OCI-LY7 (cell line): ENCODE measurements at regions not wholly inside any gene's neighbourhood (a gene's known extent, or its start where the extent isn't known, plus 50 kb on each side); places are given as distances from the start of the nearest gene placed in this dataset.

Experiments
- BruUV-seq: library from RNA; stranded (reverse); fragments of 400-500 nt; replicated peaks from 2 replicates; lab custom pipeline; 2021; lab: Mats Ljungman, UMichigan
- CTCF ChIA-PET: fragments of 300-600 bp; sonication (Branson Sonifier 250); formaldehyde crosslinking; loops from one replicate; lab custom pipeline; 2022; ENCODE audit warnings: antibody characterized with exemption; ENCODE audit not compliant: unreplicated experiment; lab: Charles Lee
- POLR2A ChIA-PET: fragments of 300-600 bp; sonication (Branson Sonifier 250); formaldehyde crosslinking; loops from one replicate; lab custom pipeline; 2022; ENCODE audit warnings: antibody characterized with exemption; lab: Charles Lee
- DNase-seq: peaks from one replicate; pipeline ENCODE4 v3.0.0-alpha.2; 2015; ENCODE audit warnings: low spot score
- H2AFZ ChIP-seq: fragments of 200-600 bp; sonication (generic), shearing (Covaris generic); 2 replicates; pipeline ENCODE4 v1.6.1; 2014; ENCODE audit warnings: mild to moderate bottlenecking, antibody characterized with exemption, low read length, moderate library complexity
- H3K27ac ChIP-seq: fragments of 200-600 bp; sonication (generic); 2 replicates; pipeline ENCODE4 v1.5.1; 2014; ENCODE audit warnings: mixed run types, low read depth, mild to moderate bottlenecking, moderate library complexity, low read length, inconsistent platforms; ENCODE audit not compliant: poor library complexity, severe bottlenecking
- H3K36me3 ChIP-seq: fragments of 200-600 bp; sonication (generic); 2 replicates; pipeline ENCODE4 v1.6.1; 2014; ENCODE audit warnings: mild to moderate bottlenecking, antibody characterized with exemption, low read length, moderate library complexity, mixed read lengths; ENCODE audit not compliant: insufficient read depth
- H3K4me1 ChIP-seq: fragments of 200-600 bp; sonication (generic); 2 replicates; pipeline ENCODE4 v1.5.1; 2014; ENCODE audit warnings: mild to moderate bottlenecking, low read length; ENCODE audit not compliant: insufficient read depth, poor library complexity, severe bottlenecking
- H3K4me2 ChIP-seq: fragments of 200-600 bp; sonication (generic); 2 replicates; pipeline ENCODE4 v1.6.1; 2014; ENCODE audit warnings: mild to moderate bottlenecking, low read length
- H3K4me3 ChIP-seq: fragments of 200-600 bp; sonication (generic); 2 replicates; pipeline ENCODE4 v1.5.1; 2014; ENCODE audit warnings: mild to moderate bottlenecking, low read depth, low read length; ENCODE audit not compliant: poor library complexity, severe bottlenecking
- H3K79me2 ChIP-seq: fragments of 200-600 bp; sonication (generic); 2 replicates; pipeline ENCODE4 v1.6.1; 2016; ENCODE audit warnings: low read depth, mild to moderate bottlenecking, low read length, moderate library complexity, mixed read lengths; ENCODE audit not compliant: insufficient read depth
- H3K9me2 ChIP-seq: fragments of 200-600 bp; sonication (generic); 2 replicates; pipeline ENCODE4 v1.6.1; 2016; ENCODE audit warnings: mild to moderate bottlenecking, low read length, mixed read lengths; ENCODE audit not compliant: insufficient read depth
- H3K9me3 ChIP-seq: fragments of 200-600 bp; sonication (generic); 2 replicates; pipeline ENCODE4 v1.6.1; 2014; ENCODE audit warnings: mild to moderate bottlenecking, mixed run types, low read length, mixed read lengths
- H4K20me1 ChIP-seq: fragments of 200-600 bp; sonication (generic); 2 replicates; pipeline ENCODE4 v1.6.1; 2014; ENCODE audit warnings: mild to moderate bottlenecking, antibody characterized with exemption, low read length, moderate library complexity, mixed read lengths; ENCODE audit not compliant: insufficient read depth
- CTCF ChIP-seq: fragments of 200-600 bp; sonication (generic); conservative IDR thresholded peaks from 2 replicates; pipeline ENCODE4 v1.5.1; 2014; ENCODE audit warnings: mild to moderate bottlenecking, antibody characterized with exemption, low read length, moderate library complexity, mixed read lengths
- EZH2phosphoT487 ChIP-seq: fragments of 200-600 bp; sonication (generic); IDR thresholded peaks from 2 replicates; pipeline ENCODE4 v1.6.1; 2018; ENCODE audit warnings: low read depth, borderline replicate concordance, mild to moderate bottlenecking, mixed run types, antibody characterized with exemption, low read length, moderate library complexity, mixed read lengths
- intact Hi-C: fragments of 100-400 bp; cut with micrococcal nuclease; formaldehyde crosslinking; loops from one replicate; pipeline ENCODE4 v1.10.0; 2022; ENCODE audit not compliant: unreplicated experiment

- Histone ChIP-seq H3K9me3 (no peaks in the 10 kb centered on the region), H3K4me3 (no peak overlapping the region), H2AFZ (no peak overlapping the region), H3K27ac (no peak overlapping the region), H3K4me2 (no peak overlapping the region), H3K4me1 (no peaks in the 10 kb centered on the region), H3K9me2 (no peaks in the 10 kb centered on the region), H4K20me1 (no peaks in the 10 kb centered on the region), H3K36me3 (no peaks in the 10 kb centered on the region), H3K79me2 (no peaks in the 10 kb centered on the region)
- ChIA-PET CTCF (no interaction called here), POLR2A (interaction anchor here (0.7 kb wide), 1 partner anchor 21 kb away, joined by 3 read pairs; no protein-coding TSS in a partner anchor)
- BruUV-seq: no TSS peak
- intact Hi-C loops: no loop called here
- no peak for TF ChIP-seq EZH2phosphoT487
- TF ChIP-seq CTCF: no peak
- DNase-seq: no peak
Observed at GRCh38 chr2:150625741-150626140, 138.3 kb upstream of the RND3 start.

GRCh38 chr2:150625303-150625702, 137.8 kb upstream of the RND3 start:
- H3K27ac ChIP-seq: no peak overlapping the region
- H3K4me2 ChIP-seq: no peak overlapping the region
- H3K9me3 ChIP-seq: no peaks in the 10 kb centered on the region
- ChIA-PET POLR2A (interaction anchor here (0.7 kb wide), 1 partner anchor 21 kb away, joined by 3 read pairs; no protein-coding TSS in a partner anchor), CTCF (no interaction called here)
- H3K4me3 ChIP-seq: no peak overlapping the region
- DNase-seq: no peak
- no peaks in the 10 kb centered on the region for H3K4me1 ChIP-seq
- BruUV-seq: no TSS peak
- H3K79me2 ChIP-seq: no peaks in the 10 kb centered on the region
- H3K36me3 ChIP-seq: no peaks in the 10 kb centered on the region
- no peaks in the 10 kb centered on the region for H3K9me2 ChIP-seq
- H4K20me1 ChIP-seq: no peaks in the 10 kb centered on the region
- intact Hi-C loops: no loop called here
- H2AFZ ChIP-seq: no peak overlapping the region
- TF ChIP-seq CTCF (no peak), EZH2phosphoT487 (no peak)

DNA sequence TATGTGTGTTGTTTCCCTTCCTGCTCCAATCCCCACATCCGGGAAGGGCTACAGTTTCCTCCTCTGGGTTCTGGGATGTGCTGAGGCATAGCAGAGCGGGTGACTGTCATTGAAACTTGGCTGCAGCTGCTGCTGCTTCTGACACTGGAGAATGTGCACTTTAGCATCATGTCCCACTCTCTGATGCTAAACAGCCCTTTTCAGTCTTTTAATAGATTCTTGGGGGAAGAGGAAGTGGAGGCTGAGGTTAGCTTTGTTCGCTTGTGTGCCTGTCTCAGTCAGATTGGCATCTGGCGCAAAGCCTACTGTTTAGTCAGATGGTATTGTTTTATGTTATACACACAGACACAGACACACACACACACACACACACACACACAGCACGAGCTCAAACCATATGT, 136.5 kb upstream of the RND3 start:
- POLR2A ChIA-PET: no interaction called here

More for the DNA sequence above, 136.5 kb upstream of the RND3 start:
- Histone ChIP-seq H4K20me1 (no peaks in the 10 kb centered on the region), H3K4me1 (no peaks in the 10 kb centered on the region), H2AFZ (no peak overlapping the region), H3K36me3 (no peaks in the 10 kb centered on the region), H3K9me2 (no peaks in the 10 kb centered on the region), H3K79me2 (no peaks in the 10 kb centered on the region), H3K4me3 (no peak overlapping the region), H3K27ac (no peak overlapping the region), H3K4me2 (no peak overlapping the region), H3K9me3 (no peaks in the 10 kb centered on the region)
- intact Hi-C loops: no loop called here
- DNase-seq: no peak
- CTCF ChIA-PET: interaction anchor here (0.5 kb wide), 1 partner anchor 1814 kb away, joined by 3 read pairs; no protein-coding TSS in a partner anchor
- TF ChIP-seq CTCF (no peak), EZH2phosphoT487 (no peak)
- BruUV-seq: no TSS peak
